HepG2 (cell line): ENCODE measurements at regions not wholly inside any gene's neighbourhood (a gene's known extent, or its start where the extent isn't known, plus 50 kb on each side); places are given as distances from the start of the nearest gene placed in this dataset.

Experiments used
- ATAC-seq: fragments of 200-7000 bp; cut with Tn5 transposase; 3 replicates; pipeline ENCODE4 v1.9.1; 2020; ENCODE audit warnings: mild to moderate bottlenecking, moderate library complexity
- BruUV-seq: library from RNA; stranded (reverse); fragments of 400-500 nt; replicated peaks from 2 replicates; lab custom pipeline; 2021; lab: Mats Ljungman, UMichigan
- CTCF ChIA-PET: fragments of 300-600 bp; formaldehyde crosslinking; extraction: SDS; loops from one replicate; lab custom pipeline; 2021; ENCODE audit warnings: low total read pairs, inconsistent platforms, low intra/inter-chr PET ratio; lab: Yijun Ruan, JAX
- POLR2A ChIA-PET: fragments of 350-600 bp; sonication (Branson Sonifier 250); formaldehyde crosslinking; loops from one replicate; lab custom pipeline; 2020; ENCODE audit warnings: antibody characterized with exemption, inconsistent platforms; lab: Yijun Ruan, JAX
- DNase-seq: peaks from one replicate; pipeline ENCODE4 v3.0.0-alpha.2; 2015; ENCODE audit warnings: low spot score
- FAIRE-seq: peaks from 3 replicates; lab custom pipeline; 2011; peaks lifted over from hg19 to GRCh38; lab: Jason Lieb, UNC
- H2AFZ ChIP-seq: one replicate; pipeline ENCODE4 v1.6.1; 2011; ENCODE audit warnings: low read length, inconsistent platforms
- H3K27ac ChIP-seq: fragments of 300-600 bp; 3 replicates; pipeline ENCODE4 v1.8.0; 2011; ENCODE audit warnings: mixed run types, mild to moderate bottlenecking, mixed read lengths, low read length, inconsistent platforms; ENCODE audit not compliant: insufficient read depth; ENCODE audit errors: extremely low read length
- H3K27me3 ChIP-seq, 2 experiments: fragments of 200-600 bp in 1 of 2; 2 replicates in 1 of 2; 3 replicates in 1 of 2; pipeline versions ENCODE4 v1.6.0 to v1.8.0; 2011; ENCODE audit warnings: low read length in 2 of 2, mild to moderate bottlenecking in 2 of 2, moderate library complexity in 2 of 2, inconsistent platforms in 1 of 2; ENCODE audit not compliant: insufficient read depth in 2 of 2, control insufficient read depth in 1 of 2
- H3K36me3 ChIP-seq, 2 experiments: fragments of 200-600 bp in 1 of 2; replicated peaks in 1 of 2; 2 replicates in 1 of 2; 3 replicates in 1 of 2; pipeline versions ENCODE4 v1.5.1 to v1.8.0; 2011; ENCODE audit warnings: low read length in 2 of 2, inconsistent platforms in 1 of 2; ENCODE audit not compliant: insufficient read depth in 2 of 2, control insufficient read depth in 1 of 2
- H3K4me1 ChIP-seq: 2 replicates; pipeline ENCODE4 v1.5.1; 2012; ENCODE audit warnings: low read length, inconsistent platforms; ENCODE audit not compliant: insufficient read depth
- H3K4me2 ChIP-seq: 2 replicates; pipeline ENCODE4 v1.6.0; 2011; ENCODE audit warnings: low read depth, low read length, inconsistent platforms
- H3K4me3 ChIP-seq, 3 experiments: fragments of 200-600 bp in 1 of 3; sonication (generic), shearing (Covaris generic) in 1 of 3; replicated peaks in 1 of 3; 2 replicates each; pipeline ENCODE4 v1.5.1; 2011 to 2016; ENCODE audit warnings: low read length in 3 of 3, inconsistent platforms in 2 of 3, low read depth in 2 of 3, mild to moderate bottlenecking in 2 of 3, control low read depth in 1 of 3, mixed read lengths in 1 of 3; ENCODE audit not compliant: insufficient read depth in 1 of 3
- H3K79me2 ChIP-seq: one replicate; pipeline ENCODE4 v1.6.1; 2011; ENCODE audit warnings: low read length, inconsistent platforms; ENCODE audit not compliant: insufficient read depth
- H3K9ac ChIP-seq: 2 replicates; pipeline ENCODE4 v1.6.0; 2011; ENCODE audit warnings: mild to moderate bottlenecking, low read depth, low read length, inconsistent platforms; ENCODE audit not compliant: insufficient read depth
- H3K9me3 ChIP-seq: 2 replicates; pipeline ENCODE4 v1.5.1; 2012; ENCODE audit warnings: mild to moderate bottlenecking, low read length
- H4K20me1 ChIP-seq: 2 replicates; pipeline ENCODE4 v1.6.0; 2011; ENCODE audit warnings: inconsistent platforms, mild to moderate bottlenecking, low read length, moderate library complexity; ENCODE audit not compliant: insufficient read depth
- DZIP1 ChIP-seq: sonication (generic); formaldehyde crosslinking; IDR thresholded peaks from 2 replicates; pipeline ENCODE4 v1.5.0; 2020; ENCODE audit warnings: mild to moderate bottlenecking, missing genetic modification reagents
- GATA4 ChIP-seq: sonication (generic); IDR thresholded peaks from 2 replicates; pipeline ENCODE4 v1.6.1; 2016; ENCODE audit warnings: antibody characterized with exemption, low read depth, borderline replicate concordance
- JUN ChIP-seq: sonication (generic); formaldehyde crosslinking; IDR thresholded peaks from 2 replicates; pipeline ENCODE4 v1.4.0; 2020; ENCODE audit warnings: mild to moderate bottlenecking, missing genetic modification reagents
- NFIC ChIP-seq: IDR thresholded peaks from 2 replicates; pipeline ENCODE4 v1.6.1; 2012; ENCODE audit warnings: mild to moderate bottlenecking, low read length, inconsistent platforms
- NFRKB ChIP-seq: fragments of 450-650 bp; IDR thresholded peaks from 2 replicates; pipeline ENCODE4 v1.6.1; 2017
- POLR2A ChIP-seq, 2 experiments: IDR thresholded peaks; 2 replicates each; pipeline ENCODE4 v1.6.1; 2011; ENCODE audit warnings: low read depth in 2 of 2, low read length in 2 of 2, mild to moderate bottlenecking in 1 of 2, moderate library complexity in 1 of 2; ENCODE audit not compliant: insufficient read depth in 1 of 2
- PRMT3 ChIP-seq: sonication (generic); formaldehyde crosslinking; IDR thresholded peaks from 2 replicates; pipeline ENCODE4 v1.8.1; 2022; ENCODE audit warnings: low read depth, mild to moderate bottlenecking, moderate library complexity, missing genetic modification reagents, borderline replicate concordance
- PTBP1 ChIP-seq: fragments of 200-400 bp; formaldehyde crosslinking; IDR thresholded peaks from 2 replicates; pipeline ENCODE4 v1.6.1; 2018; ENCODE audit warnings: low read length, low read depth; ENCODE audit not compliant: poor library complexity, severe bottlenecking
- SCMH1 ChIP-seq: sonication (generic); formaldehyde crosslinking; IDR thresholded peaks from 2 replicates; pipeline ENCODE4 v1.9.0; 2021; ENCODE audit warnings: missing genetic modification reagents, mild to moderate bottlenecking, borderline replicate concordance
- SSRP1 ChIP-seq: IDR thresholded peaks from 2 replicates; pipeline ENCODE4 v1.6.1; 2016; ENCODE audit warnings: control low read depth
- TEAD2 ChIP-seq: sonication (generic); formaldehyde crosslinking; IDR thresholded peaks from 2 replicates; pipeline ENCODE4 v1.9.0; 2021; ENCODE audit warnings: missing genetic modification reagents
- TFDP2 ChIP-seq: sonication (generic); formaldehyde crosslinking; IDR thresholded peaks from 2 replicates; pipeline ENCODE4 v1.4.0; 2020; ENCODE audit warnings: missing genetic modification reagents
- ZNF720 ChIP-seq: sonication (generic); formaldehyde crosslinking; IDR thresholded peaks from 2 replicates; pipeline ENCODE4 v1.4.0; 2020; ENCODE audit warnings: missing genetic modification reagents
- ZNF768 ChIP-seq: sonication (generic); formaldehyde crosslinking; IDR thresholded peaks from 2 replicates; pipeline ENCODE4 v1.4.0; 2020; ENCODE audit warnings: missing genetic modification reagents
- ZNF776 ChIP-seq: sonication (generic); formaldehyde crosslinking; IDR thresholded peaks from 2 replicates; pipeline ENCODE4 v1.4.0; 2020; ENCODE audit warnings: mild to moderate bottlenecking, missing genetic modification reagents
- in situ Hi-C: cut with HindIII; loops from 2 replicates; pipeline ENCODE4 v1.10.0; 2017; ENCODE audit warnings: low pct_unique_long_range_greater_than_20kb; ENCODE audit not compliant: extremely low pct_ligation_motif_present
- intact Hi-C: fragments of 100-400 bp; cut with micrococcal nuclease; formaldehyde crosslinking; loops from one replicate; pipeline ENCODE4 v1.10.0; 2022; ENCODE audit not compliant: unreplicated experiment

- no peak for TF ChIP-seq DZIP1 (CRISPR knock-in tag)
- no peak for TF ChIP-seq SSRP1 (CRISPR knock-in tag)
- no peak for TF ChIP-seq TEAD2 (CRISPR knock-in tag)
- no peak for TF ChIP-seq ZNF776 (CRISPR knock-in tag)
Measured at GRCh38 chr10:52541006-52541473, 227.0 kb downstream of the DKK1 start (continued).

GRCh38 chr10:52542906-52543305 is 228.8 kb downstream of the DKK1 start:
- ATAC-seq: no peak
- intact Hi-C loops: no loop called here
- POLR2A ChIA-PET: no interaction called here
- Histone ChIP-seq H3K4me2 (no peak overlapping the region), H3K4me1 (no peaks in the 10 kb centered on the region), H3K9ac (no peak overlapping the region), H3K4me3 (no peak overlapping the region), H3K36me3 (no peaks in the 10 kb centered on the region), H3K27me3 (no peaks in the 10 kb centered on the region)
- no peak for TF ChIP-seq PTBP1
- no peak for TF ChIP-seq NFIC
- TF ChIP-seq TFDP2 (CRISPR knock-in tag): no peak
- no peak for TF ChIP-seq JUN (CRISPR knock-in tag)
- no peak for TF ChIP-seq POLR2A (IDR thresholded peaks at IDR 0.05; ENCODE audit: insufficient read depth in 1 of 2, low read depth in 2 of 2, low read length in 2 of 2)
- TF ChIP-seq ZNF768: no peak
- no peak for TF ChIP-seq SCMH1 (CRISPR knock-in tag)
- TF ChIP-seq PRMT3 (CRISPR knock-in tag): no peak
- TF ChIP-seq ZNF720: no peak
- TF ChIP-seq GATA4: no peak
- no peak for TF ChIP-seq NFRKB
- TF ChIP-seq, all 625 proteins: peak for 0
- Histone ChIP-seq H3K9me3 (no peaks in the 10 kb centered on the region), H3K27ac (no peak overlapping the region), H3K79me2 (no peaks in the 10 kb centered on the region), H2AFZ (no peak overlapping the region), H4K20me1 (no peaks in the 10 kb centered on the region)
- CTCF ChIA-PET: no interaction called here
- FAIRE-seq (no peak), DNase-seq (no peak)
- in situ Hi-C loops: no loop called here
- no TSS peak for BruUV-seq
